Activated T-cell treated with anti-CD3 and anti-CD28 coated beads, Interleukin-2, amount 50 U/mL, for 24 hours (primary cell): ENCODE measurements at regions not wholly inside any gene's neighbourhood (a gene's known extent, or its start where the extent isn't known, plus 50 kb on each side); places are given as distances from the start of the nearest gene placed in this dataset.
"Not testable (repeated sequence)": the region's sequence is repeated elsewhere in the genome, so short reads cannot be mapped to it uniquely, and the experiment has no call there.

ENCODE experiments used
- DNase-seq: peaks from one replicate; pipeline ENCODE4 v3.0.0-alpha.2; 2020
- H3K27ac Mint-ChIP-seq: 2 replicates; pipeline ENCODE4 v1.8.0; 2020; ENCODE audit warnings: mild to moderate bottlenecking, mixed read lengths
- H3K27me3 Mint-ChIP-seq: 2 replicates; pipeline ENCODE4 v1.8.0; 2020; ENCODE audit warnings: mixed read lengths
- H3K36me3 Mint-ChIP-seq: 2 replicates; pipeline ENCODE4 v1.8.0; 2020; ENCODE audit warnings: low read depth, mixed read lengths
- H3K4me1 Mint-ChIP-seq: 2 replicates; pipeline ENCODE4 v1.8.0; 2020; ENCODE audit warnings: low read depth, mixed read lengths
- H3K4me3 Mint-ChIP-seq: 2 replicates; pipeline ENCODE4 v1.8.0; 2020; ENCODE audit warnings: mild to moderate bottlenecking, moderate library complexity, mixed read lengths
- H3K9me3 Mint-ChIP-seq: 2 replicates; pipeline ENCODE4 v1.8.0; 2020; ENCODE audit warnings: mixed read lengths

- no peak for DNase-seq
- Mint-ChIP-seq H3K9me3 (peaks cover 7% of the 10 kb centered on the region), H3K4me1 (peaks cover under 1% of the 10 kb centered on the region), H3K27me3 (no peaks in the 10 kb centered on the region), H3K36me3 (no peaks in the 10 kb centered on the region), H3K27ac (no peak overlapping the region), H3K4me3 (no peak overlapping the region)
These were observed 1386.7 kb downstream of the SLITRK5 start for GRCh38 chr13:89057862-89058261.

- H3K4me1 Mint-ChIP-seq: no peaks in the 10 kb centered on the region
- no peak for DNase-seq
- peaks cover 4% of the 10 kb centered on the region for H3K9me3 Mint-ChIP-seq
- H3K4me3 Mint-ChIP-seq: no peak overlapping the region
- no peaks in the 10 kb centered on the region for H3K27me3 Mint-ChIP-seq
- no peak overlapping the region for H3K27ac Mint-ChIP-seq
- no peaks in the 10 kb centered on the region for H3K36me3 Mint-ChIP-seq
These were observed 1390.7 kb downstream of the SLITRK5 start for GRCh38 chr13:89061821-89062220.

- Mint-ChIP-seq H3K36me3 (no peaks in the 10 kb centered on the region), H3K4me3 (no peak overlapping the region), H3K27me3 (no peaks in the 10 kb centered on the region), H3K4me1 (no peaks in the 10 kb centered on the region), H3K9me3 (no peaks in the 10 kb centered on the region), H3K27ac (no peak overlapping the region)
- DNase-seq: no peak
These were observed 1395.8 kb downstream of the SLITRK5 start for GRCh38 chr13:89066868-89067466.

- Mint-ChIP-seq H3K27ac (no peak overlapping the region), H3K36me3 (no peaks in the 10 kb centered on the region), H3K9me3 (peaks cover 2% of the 10 kb centered on the region), H3K4me1 (no peaks in the 10 kb centered on the region), H3K4me3 (no peak overlapping the region), H3K27me3 (no peaks in the 10 kb centered on the region)
- DNase-seq: no peak
These were observed 1401.8 kb downstream of the SLITRK5 start for GRCh38 chr13:89072979-89073378.

GRCh38 chr13:89076622-89077021 lies 1405.5 kb downstream of the SLITRK5 start:
- no peaks in the 10 kb centered on the region for H3K36me3 Mint-ChIP-seq
- no peaks in the 10 kb centered on the region for H3K4me1 Mint-ChIP-seq
- no peak for DNase-seq
- no peaks in the 10 kb centered on the region for H3K27me3 Mint-ChIP-seq
- peaks cover 2% of the 10 kb centered on the region for H3K9me3 Mint-ChIP-seq
- H3K27ac Mint-ChIP-seq: no peak overlapping the region
- no peak overlapping the region for H3K4me3 Mint-ChIP-seq

GRCh38 chr13:89082623-89083022 lies 1411.5 kb downstream of the SLITRK5 start:
- Mint-ChIP-seq H3K4me3 (no peak overlapping the region), H3K27ac (no peak overlapping the region), H3K36me3 (no peaks in the 10 kb centered on the region), H3K27me3 (no peaks in the 10 kb centered on the region), H3K4me1 (no peaks in the 10 kb centered on the region), H3K9me3 (peaks cover 4% of the 10 kb centered on the region)
- no peak for DNase-seq

GRCh38 chr13:89088107-89088506 lies 1416.9 kb downstream of the SLITRK5 start:
- H3K9me3 Mint-ChIP-seq, DNase-seq, H3K27ac Mint-ChIP-seq, H3K36me3 Mint-ChIP-seq, H3K27me3 Mint-ChIP-seq, H3K4me3 Mint-ChIP-seq, H3K4me1 Mint-ChIP-seq: not testable (repeated sequence)

GRCh38 chr13:89097994-89098393 lies 1426.8 kb downstream of the SLITRK5 start:
- Mint-ChIP-seq H3K9me3 (peaks cover 5% of the 10 kb centered on the region), H3K27me3 (no peaks in the 10 kb centered on the region), H3K4me3 (no peak overlapping the region), H3K27ac (no peak overlapping the region), H3K36me3 (no peaks in the 10 kb centered on the region), H3K4me1 (peaks cover 5% of the 10 kb centered on the region)
- DNase-seq: no peak

GRCh38 chr13:89113744-89114143 lies 1442.6 kb downstream of the SLITRK5 start:
- no peak overlapping the region for H3K4me3 Mint-ChIP-seq

GRCh38 chr13:89115307-89115706 lies 1444.1 kb downstream of the SLITRK5 start:
- Mint-ChIP-seq H3K27me3 (no peaks in the 10 kb centered on the region), H3K36me3 (no peaks in the 10 kb centered on the region), H3K9me3 (no peaks in the 10 kb centered on the region), H3K27ac (no peak overlapping the region), H3K4me3 (no peak overlapping the region), H3K4me1 (no peaks in the 10 kb centered on the region)
- no peak for DNase-seq

More at GRCh38 chr13:89113744-89114143, 1442.6 kb downstream of the SLITRK5 start:
- H3K27me3 Mint-ChIP-seq: no peaks in the 10 kb centered on the region
- DNase-seq: no peak
- H3K27ac Mint-ChIP-seq: no peak overlapping the region
- H3K4me1 Mint-ChIP-seq: no peaks in the 10 kb centered on the region
- no peaks in the 10 kb centered on the region for H3K9me3 Mint-ChIP-seq
- H3K36me3 Mint-ChIP-seq: no peaks in the 10 kb centered on the region

GRCh38 chr13:89136678-89137077 lies 1465.5 kb downstream of the SLITRK5 start:
- no peaks in the 10 kb centered on the region for H3K4me1 Mint-ChIP-seq
- no peak overlapping the region for H3K4me3 Mint-ChIP-seq
- DNase-seq: no peak
- no peaks in the 10 kb centered on the region for H3K27me3 Mint-ChIP-seq
- no peak overlapping the region for H3K27ac Mint-ChIP-seq
- no peaks in the 10 kb centered on the region for H3K36me3 Mint-ChIP-seq
- H3K9me3 Mint-ChIP-seq: no peaks in the 10 kb centered on the region

- H3K9me3 Mint-ChIP-seq: peaks cover 5% of the 10 kb centered on the region
- H3K36me3 Mint-ChIP-seq: no peaks in the 10 kb centered on the region
- no peaks in the 10 kb centered on the region for H3K4me1 Mint-ChIP-seq
These were observed 1479.2 kb downstream of the SLITRK5 start for GRCh38 chr13:89150362-89150761.

GRCh38 chr13:89153941-89154340 lies 1482.8 kb downstream of the SLITRK5 start:
- H3K27me3 Mint-ChIP-seq: no peaks in the 10 kb centered on the region
- H3K4me3 Mint-ChIP-seq: no peak overlapping the region
- no peak for DNase-seq
- H3K9me3 Mint-ChIP-seq: peaks cover 3% of the 10 kb centered on the region
- no peak overlapping the region for H3K27ac Mint-ChIP-seq
- no peaks in the 10 kb centered on the region for H3K36me3 Mint-ChIP-seq
- no peaks in the 10 kb centered on the region for H3K4me1 Mint-ChIP-seq

More at GRCh38 chr13:89150362-89150761, 1479.2 kb downstream of the SLITRK5 start:
- Mint-ChIP-seq H3K27me3 (no peaks in the 10 kb centered on the region), H3K27ac (no peak overlapping the region), H3K4me3 (no peak overlapping the region)
- DNase-seq: no peak

- Mint-ChIP-seq H3K4me1 (no peaks in the 10 kb centered on the region), H3K9me3 (peaks cover 4% of the 10 kb centered on the region), H3K27ac (no peak overlapping the region), H3K36me3 (no peaks in the 10 kb centered on the region), H3K27me3 (no peaks in the 10 kb centered on the region), H3K4me3 (no peak overlapping the region)
- DNase-seq: no peak
These were observed 1491.9 kb downstream of the SLITRK5 start for GRCh38 chr13:89163096-89163495.

GRCh38 chr13:89165685-89166084 lies 1494.5 kb downstream of the SLITRK5 start:
- Mint-ChIP-seq H3K4me1 (no peaks in the 10 kb centered on the region), H3K27ac (no peak overlapping the region), H3K27me3 (no peaks in the 10 kb centered on the region), H3K9me3 (peaks cover 4% of the 10 kb centered on the region), H3K4me3 (no peak overlapping the region), H3K36me3 (no peaks in the 10 kb centered on the region)
- no peak for DNase-seq

GRCh38 chr13:89169951-89170350 lies 1498.8 kb downstream of the SLITRK5 start:
- Mint-ChIP-seq H3K9me3 (no peaks in the 10 kb centered on the region), H3K27ac (no peak overlapping the region), H3K4me1 (no peaks in the 10 kb centered on the region), H3K36me3 (no peaks in the 10 kb centered on the region), H3K4me3 (no peak overlapping the region), H3K27me3 (no peaks in the 10 kb centered on the region)
- no peak for DNase-seq
